GM23338 (cell line): ENCODE measurements at regions not wholly inside any gene's neighbourhood (a gene's known extent, or its start where the extent isn't known, plus 50 kb on each side); places are given as distances from the start of the nearest gene placed in this dataset.

Experiments used
- ATAC-seq: fragments of 200-7000 bp; cut with Tn5 transposase; 3 replicates; pipeline ENCODE4 v1.9.1; 2020
- DNase-seq: peaks from one replicate; pipeline ENCODE4 v3.0.0-alpha.2; 2015; ENCODE audit warnings: low spot score
- H2AFZ ChIP-seq: fragments of 200-600 bp; sonication (generic); 2 replicates; pipeline ENCODE4 v1.8.0; 2016; ENCODE audit warnings: antibody characterized with exemption, mild to moderate bottlenecking, moderate library complexity
- H3F3A ChIP-seq: fragments of 200-600 bp; sonication (generic); replicated peaks from 2 replicates; pipeline ENCODE4 v1.8.0; 2017; ENCODE audit warnings: antibody characterized with exemption, mixed run types, low read depth
- H3K27ac ChIP-seq: fragments of 200-600 bp; sonication (generic); 2 replicates; pipeline ENCODE4 v1.6.1; 2016; ENCODE audit warnings: low read depth
- H3K27me3 ChIP-seq: fragments of 200-600 bp; sonication (generic); 2 replicates; pipeline ENCODE4 v1.8.0; 2016; ENCODE audit warnings: mild to moderate bottlenecking, mixed run types, moderate library complexity; ENCODE audit not compliant: insufficient read depth
- H3K36me3 ChIP-seq: fragments of 200-600 bp; sonication (generic); 2 replicates; pipeline ENCODE4 v1.8.0; 2016; ENCODE audit warnings: mild to moderate bottlenecking; ENCODE audit not compliant: insufficient read depth
- H3K4me1 ChIP-seq: fragments of 200-600 bp; sonication (generic); 2 replicates; pipeline ENCODE4 v1.8.0; 2016; ENCODE audit warnings: mild to moderate bottlenecking, moderate library complexity; ENCODE audit not compliant: insufficient read depth
- H3K4me2 ChIP-seq: fragments of 200-600 bp; sonication (generic); 2 replicates; pipeline ENCODE4 v1.7.1; 2017; ENCODE audit warnings: mixed run types
- H3K4me3 ChIP-seq: fragments of 200-600 bp; sonication (generic); 2 replicates; pipeline ENCODE4 v1.6.1; 2016; ENCODE audit warnings: mixed run types
- H3K79me2 ChIP-seq: fragments of 200-600 bp; sonication (generic); replicated peaks from 2 replicates; pipeline ENCODE4 v1.8.0; 2017; ENCODE audit warnings: mild to moderate bottlenecking; ENCODE audit not compliant: insufficient read depth
- H3K9me2 ChIP-seq: fragments of 200-600 bp; sonication (generic); 2 replicates; pipeline ENCODE4 v1.8.0; 2017; ENCODE audit not compliant: insufficient read depth
- H4K20me1 ChIP-seq: fragments of 200-600 bp; sonication (generic); replicated peaks from 2 replicates; pipeline ENCODE4 v1.8.0; 2017; ENCODE audit warnings: mild to moderate bottlenecking; ENCODE audit not compliant: insufficient read depth
- H3K27ac Mint-ChIP-seq: 2 replicates; pipeline ENCODE4 v1.8.0; 2020; ENCODE audit warnings: inconsistent platforms, mild to moderate bottlenecking, moderate library complexity, mixed read lengths
- H3K27me3 Mint-ChIP-seq: 3 replicates; pipeline ENCODE4 v1.8.0; 2022; ENCODE audit warnings: low read depth, mild to moderate bottlenecking, moderate library complexity, mixed read lengths, inconsistent platforms; ENCODE audit not compliant: insufficient read depth, poor library complexity
- H3K36me3 Mint-ChIP-seq: 3 replicates; pipeline ENCODE4 v1.8.0; 2021; ENCODE audit warnings: low read depth, mild to moderate bottlenecking, inconsistent platforms, moderate library complexity, mixed read lengths
- H3K4me1 Mint-ChIP-seq: 3 replicates; pipeline ENCODE4 v1.8.0; 2020; ENCODE audit warnings: mild to moderate bottlenecking, inconsistent platforms, mixed read lengths
- H3K4me3 Mint-ChIP-seq: 3 replicates; pipeline ENCODE4 v1.8.0; 2021; ENCODE audit warnings: moderate library complexity, mild to moderate bottlenecking, inconsistent platforms, mixed read lengths
- H3K9me3 Mint-ChIP-seq: 3 replicates; pipeline ENCODE4 v1.8.0; 2020; ENCODE audit warnings: moderate library complexity, mild to moderate bottlenecking, inconsistent platforms, mixed read lengths
- CREB1 ChIP-seq: fragments of 250-450 bp; sonication (Bioruptor Pico); IDR thresholded peaks from 2 replicates; pipeline ENCODE4 v1.5.0; 2020; ENCODE audit warnings: low read depth, mild to moderate bottlenecking, moderate library complexity
- CTCF ChIP-seq, 2 experiments: fragments of 200-600 bp in 1 of 2; sonication (generic) in 1 of 2; conservative IDR thresholded peaks; 2 replicates each; pipeline versions ENCODE4 v1.5.1 to v1.6.1; 2016 to 2017; ENCODE audit warnings: antibody characterized with exemption in 2 of 2, low read depth in 2 of 2, mild to moderate bottlenecking in 2 of 2, moderate library complexity in 1 of 2
- ETS1 ChIP-seq: IDR thresholded peaks from 2 replicates; pipeline ENCODE4 v1.6.1; 2016; ENCODE audit warnings: antibody characterized with exemption
- EZH2 ChIP-seq: fragments of 200-600 bp; sonication (generic); IDR thresholded peaks from one replicate; pipeline ENCODE4 v1.8.0; 2017; ENCODE audit warnings: antibody characterized with exemption, mild to moderate bottlenecking, low read depth; ENCODE audit not compliant: unreplicated experiment
- EZH2phosphoT487 ChIP-seq: fragments of 200-600 bp; sonication (generic); IDR thresholded peaks from one replicate; pipeline ENCODE4 v1.8.1; 2018; ENCODE audit warnings: antibody characterized with exemption; ENCODE audit not compliant: unreplicated experiment
- JUNB ChIP-seq: IDR thresholded peaks from one replicate; pipeline ENCODE4 v1.6.1; 2016; ENCODE audit warnings: antibody characterized with exemption; ENCODE audit not compliant: unreplicated experiment
- NANOG ChIP-seq: IDR thresholded peaks from 2 replicates; pipeline ENCODE4 v1.6.1; 2016; ENCODE audit warnings: antibody characterized with exemption, borderline replicate concordance
- POLR2AphosphoS5 ChIP-seq: IDR thresholded peaks from 2 replicates; pipeline ENCODE4 v1.6.1; 2016; ENCODE audit warnings: antibody characterized with exemption, low read depth
- REST ChIP-seq: IDR thresholded peaks from one replicate; pipeline ENCODE4 v1.6.1; 2018; ENCODE audit warnings: antibody characterized with exemption; ENCODE audit not compliant: unreplicated experiment
- ZNF114 ChIP-seq: fragments of 250-450 bp; sonication (Bioruptor Pico); IDR thresholded peaks from 2 replicates; pipeline ENCODE4 v1.5.0; 2020; ENCODE audit warnings: mild to moderate bottlenecking, moderate library complexity
- ZNF331 ChIP-seq: fragments of 250-450 bp; sonication (Bioruptor Pico); IDR thresholded peaks from 2 replicates; pipeline ENCODE4 v1.5.0; 2020; ENCODE audit warnings: low read depth, mild to moderate bottlenecking, moderate library complexity
- ZNF462 ChIP-seq: fragments of 250-450 bp; sonication (Bioruptor Pico); IDR thresholded peaks from 2 replicates; pipeline ENCODE4 v1.5.0; 2020; ENCODE audit warnings: mild to moderate bottlenecking, moderate library complexity

- H3K36me3 ChIP-seq, result no peaks in the 10 kb centered on the region; the same call in 1 of the 2 replicates
- ATAC-seq (peak; percentile 28), DNase-seq (no peak)
- peaks cover 3% of the 10 kb centered on the region for H3K27me3 Mint-ChIP-seq
- H3K4me1 Mint-ChIP-seq, result peaks cover 77% of the 10 kb centered on the region
- peak overlapping the region; percentile 57; the same call in 1 of the 2 replicates for H3K27ac Mint-ChIP-seq
- H3K79me2 ChIP-seq, result peaks cover 100% of the 10 kb centered on the region
- peak overlapping the region; percentile 27; the same call in 2 of the 3 replicates for H3K4me3 Mint-ChIP-seq
- no peak for TF ChIP-seq ZNF462
- no peak for TF ChIP-seq REST
- no peak for TF ChIP-seq ETS1
- no peak for TF ChIP-seq ZNF331 (CRISPR knock-in tag)
- no peak for TF ChIP-seq CREB1 (CRISPR knock-in tag)
- no peak for TF ChIP-seq POLR2AphosphoS5
- no peak for TF ChIP-seq CTCF (conservative IDR thresholded peaks at IDR 0.05; ENCODE audit: low read depth in 2 of 2)
- TF ChIP-seq JUNB, result no peak
- TF ChIP-seq ZNF114 (CRISPR knock-in tag), result no peak
- TF ChIP-seq EZH2, result no peak
- no peak for TF ChIP-seq NANOG
- TF ChIP-seq EZH2phosphoT487, result no peak
- H3K9me3 Mint-ChIP-seq, result no peaks in the 10 kb centered on the region
- H3K27me3 ChIP-seq, result no peaks in the 10 kb centered on the region
- no peak overlapping the region for H3K27ac ChIP-seq
- H3K4me2 ChIP-seq, result peak overlapping the region; percentile 56; the same call in 1 of the 2 replicates
- no peaks in the 10 kb centered on the region for H3F3A ChIP-seq
- peaks cover 85% of the 10 kb centered on the region for H3K4me1 ChIP-seq
- no peak overlapping the region for H3K4me3 ChIP-seq
- H3K9me2 ChIP-seq, result no peaks in the 10 kb centered on the region
- peaks cover 22% of the 10 kb centered on the region; the same call in 2 of the 3 replicates for H3K36me3 Mint-ChIP-seq
- peaks cover 10% of the 10 kb centered on the region; the same call in 1 of the 2 replicates for H4K20me1 ChIP-seq
- no peak overlapping the region for H2AFZ ChIP-seq
Measured at GRCh38 chr6:21751608-21752007, 158.1 kb downstream of the SOX4 start.
